Body of pancreas (tissue), 4 donors: ENCODE measurements at regions not wholly inside any gene's neighbourhood (a gene's known extent, or its start where the extent isn't known, plus 50 kb on each side); places are given as distances from the start of the nearest gene placed in this dataset.

ENCODE experiments used
- POLR2A ChIP-seq, 3 donors: fragments of 450-650 bp; IDR thresholded peaks; one replicate each; pipeline ENCODE4 v1.6.1; 2016; ENCODE audit warnings: antibody characterized with exemption in 3 of 3, mild to moderate bottlenecking in 2 of 3
- TF ChIP-seq, protein P1 (sequence below), 7 experiments: fragments of 450-650 bp in 4 of 7; fragments of 200-600 bp in 3 of 7; sonication (generic) in 3 of 7; IDR thresholded peaks; one replicate each; pipeline ENCODE4 v1.5.1; 2016 to 2019; ENCODE audit warnings: antibody characterized with exemption in 7 of 7

DNA sequence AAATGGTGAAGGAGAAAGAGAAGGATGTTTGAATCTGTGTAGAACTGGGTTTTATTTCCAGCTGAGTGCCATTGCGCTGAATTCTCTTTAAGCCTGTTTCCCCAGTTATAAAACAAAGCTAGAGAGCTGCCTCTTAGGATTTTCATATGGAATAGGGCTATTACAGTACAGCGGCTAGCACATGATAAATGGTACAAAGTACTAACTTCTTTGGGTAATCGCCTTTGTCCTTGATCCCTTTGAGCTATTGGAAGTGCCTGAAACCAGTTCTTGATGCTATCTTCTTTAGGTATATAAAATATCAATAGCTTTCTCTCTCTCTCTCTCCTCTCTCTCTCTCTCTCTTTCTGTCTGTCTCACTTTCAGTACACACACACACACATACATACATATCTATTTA lies 71.3 kb downstream of the SOX11 start:
- TF ChIP-seq, protein P1, sequence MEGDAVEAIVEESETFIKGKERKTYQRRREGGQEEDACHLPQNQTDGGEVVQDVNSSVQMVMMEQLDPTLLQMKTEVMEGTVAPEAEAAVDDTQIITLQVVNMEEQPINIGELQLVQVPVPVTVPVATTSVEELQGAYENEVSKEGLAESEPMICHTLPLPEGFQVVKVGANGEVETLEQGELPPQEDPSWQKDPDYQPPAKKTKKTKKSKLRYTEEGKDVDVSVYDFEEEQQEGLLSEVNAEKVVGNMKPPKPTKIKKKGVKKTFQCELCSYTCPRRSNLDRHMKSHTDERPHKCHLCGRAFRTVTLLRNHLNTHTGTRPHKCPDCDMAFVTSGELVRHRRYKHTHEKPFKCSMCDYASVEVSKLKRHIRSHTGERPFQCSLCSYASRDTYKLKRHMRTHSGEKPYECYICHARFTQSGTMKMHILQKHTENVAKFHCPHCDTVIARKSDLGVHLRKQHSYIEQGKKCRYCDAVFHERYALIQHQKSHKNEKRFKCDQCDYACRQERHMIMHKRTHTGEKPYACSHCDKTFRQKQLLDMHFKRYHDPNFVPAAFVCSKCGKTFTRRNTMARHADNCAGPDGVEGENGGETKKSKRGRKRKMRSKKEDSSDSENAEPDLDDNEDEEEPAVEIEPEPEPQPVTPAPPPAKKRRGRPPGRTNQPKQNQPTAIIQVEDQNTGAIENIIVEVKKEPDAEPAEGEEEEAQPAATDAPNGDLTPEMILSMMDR (IDR thresholded peaks at IDR 0.05): no peak
- no peak for TF ChIP-seq POLR2A (IDR thresholded peaks at IDR 0.05)
